Activated T-cell treated with anti-CD3 and anti-CD28 coated beads, Interleukin-2, amount 50 U/mL, for 1 hour (primary cell): ENCODE measurements at regions not wholly inside any gene's neighbourhood (a gene's known extent, or its start where the extent isn't known, plus 50 kb on each side); places are given as distances from the start of the nearest gene placed in this dataset.

Experiments
- DNase-seq: peaks from one replicate; pipeline ENCODE4 v3.0.0-alpha.2; 2020

DNA sequence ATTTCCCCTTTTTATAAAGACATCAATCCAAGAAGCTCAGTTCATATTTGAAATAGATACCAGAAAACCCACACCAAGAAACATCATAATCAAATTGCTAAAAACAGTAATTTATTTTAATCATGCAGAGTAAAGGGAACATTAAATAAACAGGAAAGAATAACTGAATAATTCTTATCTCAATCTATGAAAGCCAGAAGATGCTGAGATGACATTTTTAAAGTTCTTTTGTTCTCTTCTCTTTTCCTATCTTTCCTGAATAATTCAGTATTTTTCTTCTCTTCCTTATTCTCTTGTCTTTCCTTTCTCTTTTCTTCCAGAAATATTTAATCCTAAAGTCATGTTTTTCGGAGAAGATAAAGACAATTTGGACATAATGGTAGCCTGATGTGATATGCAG is 259.0 kb upstream of the OPRM1 start:
- DNase-seq, result no peak

DNA sequence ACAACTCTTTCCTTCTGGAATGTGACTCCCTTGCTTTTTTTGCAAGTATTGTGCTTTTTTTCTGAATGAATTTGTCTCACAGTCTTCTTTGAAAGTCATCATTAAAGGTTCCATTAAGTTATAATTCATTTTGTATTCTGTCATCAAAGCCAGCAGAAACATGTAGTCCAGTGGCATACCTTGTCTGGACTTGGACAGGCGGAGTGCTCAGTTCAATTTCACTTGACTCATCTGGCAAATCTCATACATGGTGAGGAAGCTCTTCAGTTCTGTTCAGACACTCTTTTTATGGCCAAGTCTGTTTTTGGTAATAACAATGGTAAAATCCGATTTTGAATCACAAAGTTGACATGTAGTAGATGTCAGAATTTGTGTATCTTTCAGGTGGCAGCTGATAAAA is 260.8 kb upstream of the OPRM1 start:
- DNase-seq, result no peak

- DNase-seq, result no peak
Measured at GRCh38 chr6:153771577-153771976, 267.5 kb upstream of the OPRM1 start.

- no peak for DNase-seq
Measured at GRCh38 chr6:153767127-153767526, 271.9 kb upstream of the OPRM1 start.

DNA sequence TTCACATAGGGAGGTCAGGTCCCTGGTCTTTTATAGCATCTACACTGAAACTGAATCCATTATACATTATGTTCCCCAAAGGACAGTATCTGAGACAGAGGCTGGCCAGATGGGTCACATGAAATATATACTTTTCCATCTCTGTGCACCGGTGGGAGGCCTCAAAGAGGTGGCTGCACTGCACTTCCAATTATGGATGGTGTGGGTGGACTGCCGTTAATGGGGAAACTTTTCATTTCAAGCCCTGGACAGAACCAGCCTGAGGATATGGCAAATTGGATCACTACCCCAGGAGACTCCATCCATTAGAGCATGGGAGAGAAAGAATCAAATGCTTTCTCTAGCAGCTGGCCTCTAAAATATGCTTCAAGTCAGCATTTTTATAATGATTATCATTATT is 280.5 kb upstream of the OPRM1 start:
- no peak for DNase-seq

GRCh38 chr6:153735761-153736160 is 303.3 kb upstream of the OPRM1 start:
- DNase-seq, result no peak

GRCh38 chr6:153729189-153729588 is 309.9 kb upstream of the OPRM1 start:
- DNase-seq, result no peak

- DNase-seq, result no peak
Measured at GRCh38 chr6:153727885-153728284, 311.2 kb upstream of the OPRM1 start.

DNA sequence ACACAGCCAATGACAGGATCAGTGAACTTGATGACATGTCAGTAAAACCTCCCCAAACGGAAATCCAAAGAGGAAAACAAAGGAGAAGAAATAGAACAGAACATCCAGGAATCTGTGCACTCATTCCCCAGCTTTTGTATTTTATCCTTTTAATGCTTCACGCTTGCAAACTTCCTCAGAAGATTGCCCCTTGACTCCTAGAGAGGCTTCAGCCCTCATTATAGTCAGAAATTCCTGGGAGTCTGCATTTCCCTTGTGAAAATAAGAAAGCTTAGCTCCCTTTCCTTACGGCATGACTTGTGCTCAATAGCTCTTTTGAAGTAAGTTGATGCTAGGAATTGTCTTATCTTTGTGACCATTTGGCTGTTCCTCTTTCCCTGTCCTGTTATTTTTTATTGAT is 313.6 kb upstream of the OPRM1 start:
- no peak for DNase-seq

GRCh38 chr6:153720732-153721131 is 318.3 kb upstream of the OPRM1 start:
- DNase-seq, result no peak

GRCh38 chr6:153705429-153705828 is 333.6 kb upstream of the OPRM1 start:
- DNase-seq, result no peak

- DNase-seq, result no peak
Measured at GRCh38 chr6:153702671-153703070, 336.4 kb upstream of the OPRM1 start.

DNA sequence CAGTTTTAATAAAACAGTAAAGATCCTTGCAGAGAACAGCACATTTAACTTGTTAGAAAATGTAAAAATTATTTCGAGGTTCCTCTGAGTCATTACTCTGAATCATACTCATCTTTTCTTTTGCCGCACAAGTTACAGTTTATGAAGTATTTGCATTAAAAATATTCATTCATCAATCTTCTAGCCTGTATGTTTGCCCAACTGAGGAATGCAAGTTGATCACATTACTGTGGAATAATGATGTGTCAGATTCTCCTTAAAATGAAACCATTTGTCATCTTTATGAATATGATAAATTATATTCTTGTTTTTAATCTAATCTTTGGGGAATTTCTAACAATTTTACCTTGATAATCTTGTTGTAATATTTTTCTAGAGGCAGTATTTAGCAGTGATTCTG is 340.4 kb upstream of the OPRM1 start:
- no peak for DNase-seq

- no peak for DNase-seq
Measured at GRCh38 chr6:153698001-153698400, 341.0 kb upstream of the OPRM1 start.

DNA sequence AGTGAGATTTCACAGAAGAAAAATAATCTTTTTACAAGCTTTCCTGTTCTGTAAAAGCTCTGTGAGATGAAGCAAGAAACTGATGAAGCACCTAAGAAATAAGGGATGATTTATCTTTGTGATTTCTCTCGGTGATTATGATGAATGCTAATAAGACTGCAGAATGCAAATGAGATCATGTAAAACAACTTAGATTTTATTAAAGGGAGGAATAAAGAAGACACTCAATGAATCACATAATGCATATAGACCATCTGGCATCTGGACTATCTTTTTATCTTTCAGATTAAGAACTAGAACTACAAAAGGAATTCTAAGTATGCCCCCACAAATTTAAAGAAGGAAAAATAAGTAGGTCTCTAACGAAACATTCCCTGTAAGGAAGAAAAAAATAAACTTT is 361.5 kb upstream of the OPRM1 start:
- no peak for DNase-seq

- DNase-seq, result no peak
Measured at GRCh38 chr6:153673750-153674149, 365.3 kb upstream of the OPRM1 start.

DNA sequence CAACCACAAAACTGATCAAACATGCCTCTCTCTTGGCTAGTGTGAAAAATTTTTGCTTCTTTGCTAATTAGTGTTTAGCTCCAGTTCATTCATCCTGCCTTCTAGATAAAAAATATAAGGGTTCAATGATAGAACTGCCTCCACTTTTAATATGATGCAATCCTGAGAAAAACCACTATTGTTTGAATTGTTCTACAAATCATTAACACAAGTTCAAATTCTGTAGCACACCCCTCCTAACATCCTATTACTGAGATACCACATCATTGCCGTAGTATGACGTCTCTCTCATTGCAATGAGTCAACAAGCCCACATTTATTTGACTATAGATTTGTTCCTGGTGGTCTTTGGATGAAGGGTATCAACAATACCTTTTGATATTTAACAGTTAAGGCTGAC is 365.8 kb upstream of the OPRM1 start:
- DNase-seq, result no peak

DNA sequence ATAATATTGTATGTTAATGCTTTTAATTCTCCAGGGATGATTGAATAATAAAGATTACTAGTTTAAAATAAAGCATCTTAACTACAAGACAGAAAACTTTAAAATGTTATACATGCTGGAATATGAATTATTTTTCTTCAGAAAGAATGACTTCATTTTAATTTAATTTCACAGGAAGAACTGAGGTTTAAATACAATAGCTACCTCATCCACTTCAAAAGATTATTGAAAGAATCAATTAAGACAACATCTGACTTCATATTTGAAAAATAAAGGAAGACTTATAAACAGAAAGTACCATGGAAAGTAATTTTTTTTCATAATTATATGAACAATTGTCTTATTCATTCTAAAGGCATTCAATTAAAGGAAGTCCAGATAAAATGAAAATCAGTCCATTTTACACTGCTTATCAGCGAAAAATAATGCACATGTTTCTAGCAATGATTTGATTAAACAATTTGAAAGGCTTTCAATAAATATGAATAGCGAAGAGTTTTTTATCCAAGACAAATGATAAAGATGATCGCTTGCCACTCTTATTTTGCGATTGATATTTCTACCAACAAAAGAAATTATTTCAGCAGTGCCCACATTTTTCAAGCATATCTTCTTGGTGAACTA is 368.5 kb upstream of the OPRM1 start:
- DNase-seq, result no peak

DNA sequence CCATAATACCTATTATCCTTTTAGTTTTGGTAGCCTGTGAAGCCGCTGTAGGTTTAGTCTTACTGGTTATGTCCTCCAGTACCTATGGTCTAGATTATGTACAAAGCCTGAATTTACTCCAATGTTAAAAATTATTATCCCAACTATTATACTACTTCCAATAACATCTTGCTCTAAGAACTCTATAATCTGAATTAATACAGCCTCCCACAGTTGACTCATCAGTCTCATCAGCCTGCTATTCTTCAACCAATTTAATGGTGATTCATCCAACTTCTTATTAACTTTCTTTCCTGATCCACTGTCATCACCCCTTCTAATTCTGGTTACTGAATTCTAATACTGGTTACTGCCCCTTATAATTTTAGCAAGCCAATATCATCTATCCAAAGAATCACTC is 370.3 kb upstream of the OPRM1 start:
- no peak for DNase-seq

- no peak for DNase-seq
Measured at GRCh38 chr6:153662982-153663381, 376.1 kb upstream of the OPRM1 start.

- DNase-seq, result no peak
Measured at GRCh38 chr6:153645326-153645725, 393.7 kb upstream of the OPRM1 start.

DNA sequence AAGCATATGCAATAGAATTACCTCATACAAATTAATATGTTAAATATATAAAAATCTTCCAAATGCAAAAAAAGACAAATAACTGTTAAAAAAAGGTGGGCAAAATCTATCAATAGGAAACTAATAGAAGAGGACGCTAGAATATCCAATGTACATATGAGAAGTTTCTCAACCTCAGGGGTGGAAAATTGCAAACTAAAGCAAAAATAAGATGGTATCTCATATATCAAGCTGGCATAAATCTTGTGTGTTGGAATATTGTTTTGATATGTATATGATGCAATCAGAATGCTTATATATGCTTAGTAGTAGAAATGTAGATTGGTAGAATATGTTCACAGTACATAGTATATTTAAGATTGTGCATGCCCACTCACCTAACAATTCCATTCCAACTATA is 395.0 kb upstream of the OPRM1 start:
- DNase-seq, result no peak

GRCh38 chr6:153634416-153634815 is 404.6 kb upstream of the OPRM1 start:
- DNase-seq, result no peak

DNA sequence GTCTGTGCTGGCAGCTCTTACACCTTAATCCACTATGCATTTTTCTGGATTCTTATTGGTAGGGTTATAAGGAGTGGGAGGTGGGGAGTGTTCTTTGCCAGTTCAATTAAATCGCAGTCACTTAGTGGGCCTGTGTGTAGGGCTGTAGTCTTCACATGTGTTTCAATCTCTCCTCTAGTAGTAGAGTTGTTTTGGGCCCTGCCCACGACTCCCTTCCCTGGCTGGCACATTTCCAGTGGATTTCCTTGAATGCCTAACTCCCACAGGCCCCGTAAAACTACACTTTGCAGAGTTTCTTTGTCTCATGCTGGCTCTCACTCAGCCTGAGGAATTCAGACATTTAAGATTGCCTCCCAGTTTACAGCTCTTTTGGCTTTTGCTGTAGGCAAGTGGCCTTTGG is 414.0 kb upstream of the OPRM1 start:
- no peak for DNase-seq

GRCh38 chr6:153624528-153624927 is 414.5 kb upstream of the OPRM1 start:
- DNase-seq, result no peak

DNA sequence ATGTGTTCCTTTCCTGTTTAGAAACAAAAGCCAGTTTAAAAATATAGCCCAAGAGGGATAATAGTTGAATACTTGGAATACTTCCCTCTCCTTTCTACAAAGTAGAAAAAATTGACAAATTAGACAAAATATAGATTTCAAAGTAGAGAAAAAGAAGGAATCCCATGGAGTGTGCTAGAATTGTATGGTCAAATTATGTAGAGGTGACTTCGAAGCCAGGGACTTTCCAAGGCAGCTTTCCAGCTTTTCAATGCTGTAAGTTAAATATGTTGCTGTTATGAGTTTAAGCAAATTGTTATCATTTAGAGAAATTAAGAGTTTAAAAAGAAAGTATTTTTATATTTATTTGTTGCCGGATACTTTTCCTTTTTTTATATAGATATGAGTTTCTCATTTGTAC is 415.5 kb upstream of the OPRM1 start:
- DNase-seq, result no peak
